ENCODE measurements at regions not wholly inside any gene's neighbourhood (a gene's known extent, or its start where the extent isn't known, plus 50 kb on each side); places are given as distances from the start of the nearest gene placed in this dataset.

GRCh38 chr4:117481742-117482141, 396.4 kb upstream of the TRAM1L1 start:
- Histone ChIP-seq H3K79me2 (ENCODE audit: insufficient read depth) (no peaks in the 10 kb centered on the region), H3K4me1 (ENCODE audit: control insufficient read depth in 1 of 2, insufficient read depth in 2 of 2, low read depth in 1 of 2, low read length in 1 of 2) (no peaks in the 10 kb centered on the region), H3K36me3 (replicated peaks in 1 of 2; ENCODE audit: control insufficient read depth in 1 of 2, insufficient read depth in 2 of 2, low read length in 1 of 2) (no peaks in the 10 kb centered on the region), H4K20me1 (ENCODE audit: insufficient read depth) (no peaks in the 10 kb centered on the region), H3K4me2 (no peak overlapping the region), H3K27me3 (ENCODE audit: insufficient read depth) (no peaks in the 10 kb centered on the region), H2AFZ (ENCODE audit: low read depth) (no peak overlapping the region), H3K9ac (no peak overlapping the region), H3K9me3 (no peaks in the 10 kb centered on the region), H3K27ac (ENCODE audit: low read depth in 2 of 2, low read length in 1 of 2) (no peak overlapping the region), H3K4me3 (ENCODE audit: low read depth in 2 of 2, low read length in 1 of 2) (no peak overlapping the region), H3F3A (replicated peaks; ENCODE audit: insufficient read depth) (no peaks in the 10 kb centered on the region), H3K9me2 (no peaks in the 10 kb centered on the region)
- POLR2A ChIA-PET, result no interaction called here
- TF ChIP-seq PBX3 (IDR thresholded peaks at IDR 0.05), result no peak
- WGBS (ENCODE audit: low lambda C conversion rate), result 39% methylated on average over 3 of the region's 3 CpGs
- no peak for DNase-seq
- CTCF ChIA-PET, result no interaction called here

GRCh38 chr4:117488692-117489091, 403.3 kb upstream of the TRAM1L1 start:
- ChIA-PET POLR2A (no interaction called here), CTCF (no interaction called here)
- Histone ChIP-seq H3K9ac (no peak overlapping the region), H3K4me3 (ENCODE audit: low read depth in 2 of 2, low read length in 1 of 2) (no peak overlapping the region), H3K4me1 (ENCODE audit: control insufficient read depth in 1 of 2, insufficient read depth in 2 of 2, low read depth in 1 of 2, low read length in 1 of 2) (no peaks in the 10 kb centered on the region), H3K36me3 (replicated peaks in 1 of 2; ENCODE audit: control insufficient read depth in 1 of 2, insufficient read depth in 2 of 2, low read length in 1 of 2) (no peaks in the 10 kb centered on the region), H3K4me2 (no peak overlapping the region), H2AFZ (ENCODE audit: low read depth) (no peak overlapping the region), H3K27me3 (ENCODE audit: insufficient read depth) (no peaks in the 10 kb centered on the region), H3K27ac (ENCODE audit: low read depth in 2 of 2, low read length in 1 of 2) (no peak overlapping the region), H3F3A (replicated peaks; ENCODE audit: insufficient read depth) (no peaks in the 10 kb centered on the region), H3K9me3 (no peaks in the 10 kb centered on the region), H3K9me2 (no peaks in the 10 kb centered on the region), H3K79me2 (ENCODE audit: insufficient read depth) (no peaks in the 10 kb centered on the region), H4K20me1 (ENCODE audit: insufficient read depth) (no peaks in the 10 kb centered on the region)
- WGBS (ENCODE audit: low lambda C conversion rate), result 76% methylated on average over 7 of the region's 7 CpGs
- no peak for DNase-seq
- TF ChIP-seq TCF12 (IDR thresholded peaks at IDR 0.05) (no peak), CTCF (IDR thresholded peaks at IDR 0.05) (no peak), REST (IDR thresholded peaks at IDR 0.05; ENCODE audit: low read depth, low read length) (no peak), SMC3 (IDR thresholded peaks at IDR 0.05; ENCODE audit: low read depth, low read length) (no peak), POLR2AphosphoS5 (IDR thresholded peaks at IDR 0.05; ENCODE audit: low read depth, low read length) (no peak), RAD21 (IDR thresholded peaks at IDR 0.05; ENCODE audit: low read length) (no peak), MEF2A (IDR thresholded peaks at IDR 0.05; ENCODE audit: borderline replicate concordance, low read depth) (no peak), TAF1 (IDR thresholded peaks at IDR 0.05; ENCODE audit: borderline replicate concordance, low read depth, low read length) (no peak), GATA2 (CRISPR knock-in tag; IDR thresholded peaks at IDR 0.05) (no peak)

All from SK-N-SH (cell line).